ENCODE measurements at regions not wholly inside any gene's neighbourhood (a gene's known extent, or its start where the extent isn't known, plus 50 kb on each side); places are given as distances from the start of the nearest gene placed in this dataset.

DNA sequence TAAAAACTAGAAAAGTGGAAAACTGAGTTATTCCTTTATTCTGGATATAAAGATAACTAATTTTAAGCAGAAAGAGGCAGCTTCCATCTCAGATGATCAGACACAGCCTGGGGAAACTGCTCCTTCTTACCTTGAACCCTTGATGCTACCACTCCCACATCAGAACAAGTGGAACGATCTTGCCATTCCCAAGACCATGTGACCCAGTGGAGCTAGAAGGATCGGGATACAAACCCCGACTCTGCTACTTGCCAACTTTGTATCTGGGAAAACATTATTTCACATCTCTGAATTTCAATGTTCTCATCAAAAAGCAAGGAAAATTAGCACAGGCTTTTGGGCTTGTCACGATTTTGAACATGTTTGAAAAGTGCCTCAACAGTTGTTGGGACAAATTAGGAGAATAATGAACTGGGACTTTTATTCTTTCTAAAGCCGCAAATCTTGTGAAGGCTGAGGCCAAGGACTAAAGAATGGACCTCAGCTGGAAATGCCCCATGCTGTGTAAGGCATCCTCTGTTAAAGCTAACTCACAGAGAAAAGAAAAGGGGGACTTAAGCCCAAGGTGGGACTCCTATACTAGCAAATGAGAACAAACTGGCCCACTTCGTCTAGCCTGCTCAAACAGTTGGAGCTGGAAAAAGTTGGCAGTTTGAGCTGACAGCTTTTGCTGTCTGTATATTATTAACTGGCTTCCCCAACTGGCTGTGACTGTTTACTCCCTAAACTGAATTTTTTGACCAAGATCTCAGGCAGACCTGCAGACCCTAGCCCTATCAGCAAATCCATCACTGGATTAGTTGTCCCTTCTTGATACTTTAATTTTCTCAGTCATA lies 552.3 kb downstream of the EFNA5 start:
- no peak overlapping the region for H3K4me3 Mint-ChIP-seq (ENCODE audit: unreplicated experiment)
- no peak overlapping the region for H3K27ac Mint-ChIP-seq (ENCODE audit: unreplicated experiment)
- H3K4me1 Mint-ChIP-seq (ENCODE audit: unreplicated experiment), result peaks cover 2% of the 10 kb centered on the region
- H3K9me3 Mint-ChIP-seq (ENCODE audit: unreplicated experiment), result no peaks in the 10 kb centered on the region
- H3K27me3 Mint-ChIP-seq (ENCODE audit: unreplicated experiment), result no peaks in the 10 kb centered on the region
- no peak for TF ChIP-seq CTCF (IDR thresholded peaks at IDR 0.05; ENCODE audit: unreplicated experiment)
- no peak for DNase-seq (ENCODE audit: low spot score)
- H3K36me3 Mint-ChIP-seq (ENCODE audit: low read depth, unreplicated experiment), result no peaks in the 10 kb centered on the region

GRCh38 chr5:107112216-107112615 lies 558.5 kb downstream of the EFNA5 start:
- Mint-ChIP-seq H3K4me3 (ENCODE audit: unreplicated experiment) (no peak overlapping the region), H3K36me3 (ENCODE audit: low read depth, unreplicated experiment) (no peaks in the 10 kb centered on the region), H3K27ac (ENCODE audit: unreplicated experiment) (no peak overlapping the region), H3K27me3 (ENCODE audit: unreplicated experiment) (no peaks in the 10 kb centered on the region), H3K9me3 (ENCODE audit: unreplicated experiment) (no peaks in the 10 kb centered on the region), H3K4me1 (ENCODE audit: unreplicated experiment) (peaks cover 4% of the 10 kb centered on the region)
- no peak for DNase-seq (ENCODE audit: low spot score)
- TF ChIP-seq CTCF (IDR thresholded peaks at IDR 0.05; ENCODE audit: unreplicated experiment), result no peak

- no peak for TF ChIP-seq CTCF (IDR thresholded peaks at IDR 0.05; ENCODE audit: unreplicated experiment)
- Mint-ChIP-seq H3K27ac (ENCODE audit: unreplicated experiment) (no peak overlapping the region), H3K27me3 (ENCODE audit: unreplicated experiment) (no peaks in the 10 kb centered on the region), H3K4me3 (ENCODE audit: unreplicated experiment) (no peak overlapping the region), H3K9me3 (ENCODE audit: unreplicated experiment) (no peaks in the 10 kb centered on the region), H3K4me1 (ENCODE audit: unreplicated experiment) (no peaks in the 10 kb centered on the region), H3K36me3 (ENCODE audit: low read depth, unreplicated experiment) (no peaks in the 10 kb centered on the region)
- DNase-seq (ENCODE audit: low spot score), result no peak
These were observed 566.4 kb downstream of the EFNA5 start for GRCh38 chr5:107104040-107104995.

GRCh38 chr5:107103522-107103921 lies 567.2 kb downstream of the EFNA5 start:
- Mint-ChIP-seq H3K4me3 (ENCODE audit: unreplicated experiment) (no peak overlapping the region), H3K27me3 (ENCODE audit: unreplicated experiment) (no peaks in the 10 kb centered on the region), H3K4me1 (ENCODE audit: unreplicated experiment) (no peaks in the 10 kb centered on the region), H3K9me3 (ENCODE audit: unreplicated experiment) (no peaks in the 10 kb centered on the region), H3K36me3 (ENCODE audit: low read depth, unreplicated experiment) (no peaks in the 10 kb centered on the region), H3K27ac (ENCODE audit: unreplicated experiment) (no peak overlapping the region)
- no peak for DNase-seq (ENCODE audit: low spot score)
- no peak for TF ChIP-seq CTCF (IDR thresholded peaks at IDR 0.05; ENCODE audit: unreplicated experiment)

All from endothelial cell (in vitro differentiated cells).